HepG2 (cell line): ENCODE measurements at regions not wholly inside any gene's neighbourhood (a gene's known extent, or its start where the extent isn't known, plus 50 kb on each side); places are given as distances from the start of the nearest gene placed in this dataset.

ENCODE experiments used
- ATAC-seq: fragments of 200-7000 bp; cut with Tn5 transposase; 3 replicates; pipeline ENCODE4 v1.9.1; 2020; ENCODE audit warnings: mild to moderate bottlenecking, moderate library complexity
- BruUV-seq: library from RNA; stranded (reverse); fragments of 400-500 nt; replicated peaks from 2 replicates; lab custom pipeline; 2021; lab: Mats Ljungman, UMichigan
- CTCF ChIA-PET: fragments of 300-600 bp; formaldehyde crosslinking; extraction: SDS; loops from one replicate; lab custom pipeline; 2021; ENCODE audit warnings: low total read pairs, inconsistent platforms, low intra/inter-chr PET ratio; lab: Yijun Ruan, JAX
- POLR2A ChIA-PET: fragments of 350-600 bp; sonication (Branson Sonifier 250); formaldehyde crosslinking; loops from one replicate; lab custom pipeline; 2020; ENCODE audit warnings: antibody characterized with exemption, inconsistent platforms; lab: Yijun Ruan, JAX
- DNase-seq: peaks from one replicate; pipeline ENCODE4 v3.0.0-alpha.2; 2015; ENCODE audit warnings: low spot score
- FAIRE-seq: peaks from 3 replicates; lab custom pipeline; 2011; peaks lifted over from hg19 to GRCh38; lab: Jason Lieb, UNC
- H2AFZ ChIP-seq: one replicate; pipeline ENCODE4 v1.6.1; 2011; ENCODE audit warnings: low read length, inconsistent platforms
- H3K27ac ChIP-seq: fragments of 300-600 bp; 3 replicates; pipeline ENCODE4 v1.8.0; 2011; ENCODE audit warnings: mixed run types, mild to moderate bottlenecking, mixed read lengths, low read length, inconsistent platforms; ENCODE audit not compliant: insufficient read depth; ENCODE audit errors: extremely low read length
- H3K27me3 ChIP-seq, 2 experiments: fragments of 200-600 bp in 1 of 2; 2 replicates in 1 of 2; 3 replicates in 1 of 2; pipeline versions ENCODE4 v1.6.0 to v1.8.0; 2011; ENCODE audit warnings: low read length in 2 of 2, mild to moderate bottlenecking in 2 of 2, moderate library complexity in 2 of 2, inconsistent platforms in 1 of 2; ENCODE audit not compliant: insufficient read depth in 2 of 2, control insufficient read depth in 1 of 2
- H3K36me3 ChIP-seq, 2 experiments: fragments of 200-600 bp in 1 of 2; replicated peaks in 1 of 2; 2 replicates in 1 of 2; 3 replicates in 1 of 2; pipeline versions ENCODE4 v1.5.1 to v1.8.0; 2011; ENCODE audit warnings: low read length in 2 of 2, inconsistent platforms in 1 of 2; ENCODE audit not compliant: insufficient read depth in 2 of 2, control insufficient read depth in 1 of 2
- H3K4me1 ChIP-seq: 2 replicates; pipeline ENCODE4 v1.5.1; 2012; ENCODE audit warnings: low read length, inconsistent platforms; ENCODE audit not compliant: insufficient read depth
- H3K4me2 ChIP-seq: 2 replicates; pipeline ENCODE4 v1.6.0; 2011; ENCODE audit warnings: low read depth, low read length, inconsistent platforms
- H3K4me3 ChIP-seq, 3 experiments: fragments of 200-600 bp in 1 of 3; sonication (generic), shearing (Covaris generic) in 1 of 3; replicated peaks in 1 of 3; 2 replicates each; pipeline ENCODE4 v1.5.1; 2011 to 2016; ENCODE audit warnings: low read length in 3 of 3, inconsistent platforms in 2 of 3, low read depth in 2 of 3, mild to moderate bottlenecking in 2 of 3, control low read depth in 1 of 3, mixed read lengths in 1 of 3; ENCODE audit not compliant: insufficient read depth in 1 of 3
- H3K79me2 ChIP-seq: one replicate; pipeline ENCODE4 v1.6.1; 2011; ENCODE audit warnings: low read length, inconsistent platforms; ENCODE audit not compliant: insufficient read depth
- H3K9ac ChIP-seq: 2 replicates; pipeline ENCODE4 v1.6.0; 2011; ENCODE audit warnings: mild to moderate bottlenecking, low read depth, low read length, inconsistent platforms; ENCODE audit not compliant: insufficient read depth
- H3K9me3 ChIP-seq: 2 replicates; pipeline ENCODE4 v1.5.1; 2012; ENCODE audit warnings: mild to moderate bottlenecking, low read length
- H4K20me1 ChIP-seq: 2 replicates; pipeline ENCODE4 v1.6.0; 2011; ENCODE audit warnings: inconsistent platforms, mild to moderate bottlenecking, low read length, moderate library complexity; ENCODE audit not compliant: insufficient read depth
- ATM ChIP-seq: fragments of 450-650 bp; IDR thresholded peaks from 2 replicates; pipeline ENCODE4 v1.7.1; 2017; ENCODE audit warnings: mild to moderate bottlenecking, borderline replicate concordance
- PBX2 ChIP-seq: IDR thresholded peaks from 2 replicates; pipeline ENCODE4 v1.6.1; 2016; ENCODE audit warnings: control low read depth
- REL ChIP-seq: sonication (generic); formaldehyde crosslinking; conservative IDR thresholded peaks from 2 replicates; pipeline ENCODE4 v1.8.0; 2022; ENCODE audit warnings: mild to moderate bottlenecking, missing genetic modification reagents, moderate library complexity
- SMAD3 ChIP-seq: sonication (generic); formaldehyde crosslinking; IDR thresholded peaks from 2 replicates; pipeline ENCODE4 v1.4.0; 2020; ENCODE audit warnings: missing genetic modification reagents
- THAP11 ChIP-seq: IDR thresholded peaks from 2 replicates; pipeline ENCODE4 v1.6.1; 2016; ENCODE audit warnings: missing biosample characterization, missing genetic modification reagents
- WGBS: methylation state at CpG from one replicate; pipeline ENCODE4 v1.1.6; 2017; ENCODE audit warnings: low lambda C conversion rate; 5-methylcytosine and 5-hydroxymethylcytosine counted together
- in situ Hi-C: cut with HindIII; loops from 2 replicates; pipeline ENCODE4 v1.10.0; 2017; ENCODE audit warnings: low pct_unique_long_range_greater_than_20kb; ENCODE audit not compliant: extremely low pct_ligation_motif_present
- intact Hi-C: fragments of 100-400 bp; cut with micrococcal nuclease; formaldehyde crosslinking; loops from one replicate; pipeline ENCODE4 v1.10.0; 2022; ENCODE audit not compliant: unreplicated experiment
- TF ChIP-seq, protein P1 (sequence below), 2 experiments: sonication (generic) in 1 of 2; formaldehyde crosslinking in 1 of 2; IDR thresholded peaks; 2 replicates each; pipeline versions ENCODE4 v1.4.0 to v1.6.1; 2018 to 2020; ENCODE audit warnings: missing genetic modification reagents in 2 of 2, borderline replicate concordance in 1 of 2, low read depth in 1 of 2, mild to moderate bottlenecking in 1 of 2, missing biosample characterization in 1 of 2
- TF ChIP-seq, protein P2 (sequence below): sonication (generic); formaldehyde crosslinking; IDR thresholded peaks from 2 replicates; pipeline ENCODE4 v1.4.0; 2020; ENCODE audit warnings: mild to moderate bottlenecking, missing genetic modification reagents, borderline replicate concordance

GRCh38 chr16:10318798-10319500 lies 66.9 kb upstream of the ATF7IP2 start:
- BruUV-seq: no TSS peak
- peak overlapping the region; percentile 56 for H3K4me2 ChIP-seq
- TF ChIP-seq, protein P1, sequence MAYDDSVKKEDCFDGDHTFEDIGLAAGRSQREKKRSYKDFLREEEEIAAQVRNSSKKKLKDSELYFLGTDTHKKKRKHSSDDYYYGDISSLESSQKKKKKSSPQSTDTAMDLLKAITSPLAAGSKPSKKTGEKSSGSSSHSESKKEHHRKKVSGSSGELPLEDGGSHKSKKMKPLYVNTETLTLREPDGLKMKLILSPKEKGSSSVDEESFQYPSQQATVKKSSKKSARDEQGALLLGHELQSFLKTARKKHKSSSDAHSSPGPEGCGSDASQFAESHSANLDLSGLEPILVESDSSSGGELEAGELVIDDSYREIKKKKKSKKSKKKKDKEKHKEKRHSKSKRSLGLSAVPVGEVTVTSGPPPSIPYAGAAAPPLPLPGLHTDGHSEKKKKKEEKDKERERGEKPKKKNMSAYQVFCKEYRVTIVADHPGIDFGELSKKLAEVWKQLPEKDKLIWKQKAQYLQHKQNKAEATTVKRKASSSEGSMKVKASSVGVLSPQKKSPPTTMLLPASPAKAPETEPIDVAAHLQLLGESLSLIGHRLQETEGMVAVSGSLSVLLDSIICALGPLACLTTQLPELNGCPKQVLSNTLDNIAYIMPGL (CRISPR knock-in tag; IDR thresholded peaks at IDR 0.05; ENCODE audit: borderline replicate concordance in 1 of 2, low read depth in 1 of 2): peak; percentile 27 to 44; a peak in 1 of 4 replicates
- TF ChIP-seq REL (CRISPR knock-in tag): no peak
- no peak; the same call in 1 of the 2 replicates for TF ChIP-seq PBX2 (CRISPR knock-in tag)
- peak; percentile 87 for TF ChIP-seq THAP11 (CRISPR knock-in tag)
- TF ChIP-seq ATM: no peak
- TF ChIP-seq, protein P2, sequence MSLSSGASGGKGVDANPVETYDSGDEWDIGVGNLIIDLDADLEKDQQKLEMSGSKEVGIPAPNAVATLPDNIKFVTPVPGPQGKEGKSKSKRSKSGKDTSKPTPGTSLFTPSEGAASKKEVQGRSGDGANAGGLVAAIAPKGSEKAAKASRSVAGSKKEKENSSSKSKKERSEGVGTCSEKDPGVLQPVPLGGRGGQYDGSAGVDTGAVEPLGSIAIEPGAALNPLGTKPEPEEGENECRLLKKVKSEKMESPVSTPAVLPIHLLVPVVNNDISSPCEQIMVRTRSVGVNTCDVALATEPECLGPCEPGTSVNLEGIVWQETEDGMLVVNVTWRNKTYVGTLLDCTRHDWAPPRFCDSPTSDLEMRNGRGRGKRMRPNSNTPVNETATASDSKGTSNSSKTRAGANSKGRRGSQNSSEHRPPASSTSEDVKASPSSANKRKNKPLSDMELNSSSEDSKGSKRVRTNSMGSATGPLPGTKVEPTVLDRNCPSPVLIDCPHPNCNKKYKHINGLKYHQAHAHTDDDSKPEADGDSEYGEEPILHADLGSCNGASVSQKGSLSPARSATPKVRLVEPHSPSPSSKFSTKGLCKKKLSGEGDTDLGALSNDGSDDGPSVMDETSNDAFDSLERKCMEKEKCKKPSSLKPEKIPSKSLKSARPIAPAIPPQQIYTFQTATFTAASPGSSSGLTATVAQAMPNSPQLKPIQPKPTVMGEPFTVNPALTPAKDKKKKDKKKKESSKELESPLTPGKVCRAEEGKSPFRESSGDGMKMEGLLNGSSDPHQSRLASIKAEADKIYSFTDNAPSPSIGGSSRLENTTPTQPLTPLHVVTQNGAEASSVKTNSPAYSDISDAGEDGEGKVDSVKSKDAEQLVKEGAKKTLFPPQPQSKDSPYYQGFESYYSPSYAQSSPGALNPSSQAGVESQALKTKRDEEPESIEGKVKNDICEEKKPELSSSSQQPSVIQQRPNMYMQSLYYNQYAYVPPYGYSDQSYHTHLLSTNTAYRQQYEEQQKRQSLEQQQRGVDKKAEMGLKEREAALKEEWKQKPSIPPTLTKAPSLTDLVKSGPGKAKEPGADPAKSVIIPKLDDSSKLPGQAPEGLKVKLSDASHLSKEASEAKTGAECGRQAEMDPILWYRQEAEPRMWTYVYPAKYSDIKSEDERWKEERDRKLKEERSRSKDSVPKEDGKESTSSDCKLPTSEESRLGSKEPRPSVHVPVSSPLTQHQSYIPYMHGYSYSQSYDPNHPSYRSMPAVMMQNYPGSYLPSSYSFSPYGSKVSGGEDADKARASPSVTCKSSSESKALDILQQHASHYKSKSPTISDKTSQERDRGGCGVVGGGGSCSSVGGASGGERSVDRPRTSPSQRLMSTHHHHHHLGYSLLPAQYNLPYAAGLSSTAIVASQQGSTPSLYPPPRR (CRISPR knock-in tag): peak; percentile 91
- TF ChIP-seq SMAD3 (CRISPR knock-in tag): peak; percentile 97

More at GRCh38 chr16:10318798-10319500, 66.9 kb upstream of the ATF7IP2 start:
- ATAC-seq (peak; percentile 77), FAIRE-seq (peak; percentile 76), DNase-seq (peak; percentile 89)
- intact Hi-C loops: loop anchor here (10.0 kb wide), 1 partner anchor 326 kb away; no protein-coding TSS in a partner anchor
- Histone ChIP-seq H3K9ac (peak overlapping the region; percentile 45), H3K4me3 (peak overlapping the region in 1 of 3 experiments; percentile 6; a peak in 1 of 6 replicates), H3K79me2 (no peaks in the 10 kb centered on the region), H3K27me3 (no peaks in the 10 kb centered on the region), H3K4me1 (peaks cover 73% of the 10 kb centered on the region), H3K9me3 (no peaks in the 10 kb centered on the region), H3K27ac (peak overlapping the region; percentile 73), H4K20me1 (no peaks in the 10 kb centered on the region), H2AFZ (peak overlapping the region; percentile 12), H3K36me3 (no peaks in the 10 kb centered on the region)
- POLR2A ChIA-PET: interaction anchor here (1.3 to 2.4 kb wide), 4 partner anchors 13 to 425 kb away, joined by 4 to 12 read pairs (median 4); partner anchors contain the start of genes ATF7IP2 and NUBP1
- CTCF ChIA-PET: no interaction called here
- in situ Hi-C loops: loop anchor here (5.0 kb wide), 1 partner anchor 188 kb away; no protein-coding TSS in a partner anchor
- WGBS: 32% methylated on average over 11 of the region's 11 CpGs
